ENCODE measurements at regions not wholly inside any gene's neighbourhood (a gene's known extent, or its start where the extent isn't known, plus 50 kb on each side); places are given as distances from the start of the nearest gene placed in this dataset.

DNA sequence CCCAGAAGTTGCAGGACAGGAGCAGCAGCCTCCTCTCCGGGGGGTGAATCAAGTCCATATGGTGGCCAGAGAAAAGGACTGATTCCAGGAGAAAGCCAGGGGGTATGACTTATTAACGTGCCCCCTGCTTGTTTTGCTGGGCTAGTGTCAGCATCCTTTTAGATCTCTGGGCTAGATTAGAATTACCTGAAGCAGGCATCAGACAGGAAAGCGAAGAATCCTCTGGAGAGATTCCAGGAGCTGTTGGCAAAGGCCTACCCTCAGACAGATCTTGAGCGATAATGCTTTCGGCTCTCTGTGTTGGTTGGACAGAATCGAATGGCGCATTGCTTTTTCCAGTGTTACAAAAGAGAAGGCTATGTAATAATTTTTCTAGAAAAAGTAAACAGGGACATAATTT, 164.0 kb upstream of the GLI3 start (continued):
- TF ChIP-seq NRF1 (IDR thresholded peaks at IDR 0.05; ENCODE audit: low read depth, low read length) (no peak), NANOG (IDR thresholded peaks at IDR 0.05; ENCODE audit: insufficient read depth, low read depth, low read length, poor library complexity, severe bottlenecking) (no peak), RXRA (IDR thresholded peaks at IDR 0.05; ENCODE audit: insufficient read depth, low read depth, low read length) (no peak)

Measured in H1 (cell line).